ENCODE measurements at regions not wholly inside any gene's neighbourhood (a gene's known extent, or its start where the extent isn't known, plus 50 kb on each side); places are given as distances from the start of the nearest gene placed in this dataset.
A peak's percentile ranks its signal among the peaks of the same experiment; 100 is the strongest.

- Mint-ChIP-seq H3K9me3 (no peaks in the 10 kb centered on the region), H3K27me3 (no peaks in the 10 kb centered on the region), H3K36me3 (ENCODE audit: low read depth) (no peaks in the 10 kb centered on the region), H3K4me1 (ENCODE audit: low read depth) (peaks cover 76% of the 10 kb centered on the region), H3K27ac (peak overlapping the region; percentile 93), H3K4me3 (peak overlapping the region; percentile 83)
- DNase-seq (peak in 3 of 14 experiments; percentile 35 to 63 (median 55)), ATAC-seq (ENCODE audit: poor library complexity) (no peak)
- ChIA-PET POLR2A (interaction anchor here (1.1 to 1.3 kb wide), 3 partner anchors 15 to 343 kb away, joined by 3 to 4 read pairs (median 3); no protein-coding TSS in a partner anchor), CTCF (interaction anchor here (0.6 to 1.8 kb wide), 3 partner anchors 13 to 1190 kb away, joined by 3 to 7 read pairs (median 3); no protein-coding TSS in a partner anchor)
- intact Hi-C loops (cut with DNase I, micrococcal nuclease) = no loop called here
- Histone ChIP-seq H3K27me3 (ENCODE audit: control insufficient read depth in 1 of 2, insufficient read depth in 2 of 2, low read length in 2 of 2) (no peaks in the 10 kb centered on the region), H3K36me3 (ENCODE audit: insufficient read depth, low read length) (no peaks in the 10 kb centered on the region), H3K4me3 (ENCODE audit: low read length) (no peak overlapping the region), H3K4me1 (ENCODE audit: insufficient read depth, low read length) (peaks cover 28% of the 10 kb centered on the region), H3K27ac (ENCODE audit: low read depth in 1 of 2, low read length in 2 of 2) (no peak overlapping the region), H3K9me3 (ENCODE audit: control insufficient read depth in 1 of 2, insufficient read depth in 1 of 2, low read length in 2 of 2) (no peaks in the 10 kb centered on the region)
- no peak for TF ChIP-seq CTCF (IDR thresholded peaks at IDR 0.05)
Observed at GRCh38 chr3:18745472-18745871, 320.3 kb upstream of the SATB1 start.

- DNase-seq = no peak
- peak overlapping the region; percentile 83 for H3K4me3 Mint-ChIP-seq
- H3K36me3 Mint-ChIP-seq (ENCODE audit: low read depth) = no peaks in the 10 kb centered on the region
- H3K27ac Mint-ChIP-seq = peak overlapping the region; percentile 93
- no peaks in the 10 kb centered on the region for H3K27me3 Mint-ChIP-seq
- Histone ChIP-seq H3K4me1 (ENCODE audit: insufficient read depth, low read length) (peaks cover 33% of the 10 kb centered on the region), H3K27ac (ENCODE audit: low read depth in 1 of 2, low read length in 2 of 2) (peak overlapping the region; percentile 42 to 49), H3K36me3 (ENCODE audit: insufficient read depth, low read length) (no peaks in the 10 kb centered on the region), H3K9me3 (ENCODE audit: control insufficient read depth in 1 of 2, insufficient read depth in 1 of 2, low read length in 2 of 2) (no peaks in the 10 kb centered on the region), H3K27me3 (ENCODE audit: control insufficient read depth in 1 of 2, insufficient read depth in 2 of 2, low read length in 2 of 2) (no peaks in the 10 kb centered on the region), H3K4me3 (ENCODE audit: low read length) (no peak overlapping the region)
- intact Hi-C loops (cut with DNase I, micrococcal nuclease) = loop anchor here in 1 of 2 experiments (5.0 kb wide), 1 partner anchor 67 kb away; no protein-coding TSS in a partner anchor
- no peaks in the 10 kb centered on the region for H3K9me3 Mint-ChIP-seq
- ChIA-PET POLR2A (interaction anchor here (1.0 to 1.5 kb wide), 6 partner anchors 10 to 342 kb away, joined by 3 to 6 read pairs (median 4); no protein-coding TSS in a partner anchor), CTCF (interaction anchor here (0.5 to 1.0 kb wide), 2 partner anchors 25 to 356 kb away, joined by 3 to 4 read pairs; no protein-coding TSS in a partner anchor)
- peaks cover 76% of the 10 kb centered on the region for H3K4me1 Mint-ChIP-seq (ENCODE audit: low read depth)
- TF ChIP-seq CTCF (IDR thresholded peaks at IDR 0.05) = no peak
- no peak for ATAC-seq (ENCODE audit: poor library complexity)
Observed at GRCh38 chr3:18744472-18744871, 319.3 kb upstream of the SATB1 start.

- Histone ChIP-seq H3K27ac (ENCODE audit: low read depth in 1 of 2, low read length in 2 of 2) (peak overlapping the region; percentile 42 to 49), H3K4me3 (ENCODE audit: low read length) (no peak overlapping the region), H3K4me1 (ENCODE audit: insufficient read depth, low read length) (peaks cover 36% of the 10 kb centered on the region), H3K36me3 (ENCODE audit: insufficient read depth, low read length) (no peaks in the 10 kb centered on the region), H3K27me3 (ENCODE audit: control insufficient read depth in 1 of 2, insufficient read depth in 2 of 2, low read length in 2 of 2) (no peaks in the 10 kb centered on the region), H3K9me3 (ENCODE audit: control insufficient read depth in 1 of 2, insufficient read depth in 1 of 2, low read length in 2 of 2) (no peaks in the 10 kb centered on the region)
- ChIA-PET CTCF (no interaction called here), POLR2A (interaction anchor here (0.7 to 1.5 kb wide), 5 partner anchors 10 to 143 kb away, joined by 3 to 7 read pairs (median 4); no protein-coding TSS in a partner anchor)
- TF ChIP-seq CTCF (IDR thresholded peaks at IDR 0.05) = no peak
- no peaks in the 10 kb centered on the region for H3K9me3 Mint-ChIP-seq
- ATAC-seq (ENCODE audit: poor library complexity) (no peak), DNase-seq (peak in 3 of 14 experiments; percentile 19 to 50 (median 33))
- H3K36me3 Mint-ChIP-seq (ENCODE audit: low read depth) = no peaks in the 10 kb centered on the region
- H3K27ac Mint-ChIP-seq = peak overlapping the region; percentile 93
- peaks cover 77% of the 10 kb centered on the region for H3K4me1 Mint-ChIP-seq (ENCODE audit: low read depth)
- intact Hi-C loops (cut with DNase I, micrococcal nuclease) = loop anchor here in 1 of 2 experiments (5.0 kb wide), 1 partner anchor 66 kb away; no protein-coding TSS in a partner anchor
- H3K4me3 Mint-ChIP-seq = peak overlapping the region; percentile 83
- H3K27me3 Mint-ChIP-seq = no peaks in the 10 kb centered on the region
Observed at GRCh38 chr3:18743761-18744160, 318.6 kb upstream of the SATB1 start.

All from CD4-positive, alpha-beta T cell (primary cell).